WTC11 (cell line): ENCODE measurements at regions not wholly inside any gene's neighbourhood (a gene's known extent, or its start where the extent isn't known, plus 50 kb on each side); places are given as distances from the start of the nearest gene placed in this dataset.

ENCODE experiments used
- ATAC-seq: fragments of 200-7000 bp; cut with Tn5 transposase; 2 replicates; pipeline ENCODE4 v1.10.0; 2021; ENCODE audit warnings: mild to moderate bottlenecking, moderate library complexity
- CTCF ChIA-PET: fragments of 300-600 bp; sonication (Branson Sonifier 250); formaldehyde crosslinking; loops from one replicate; lab custom pipeline; 2021; ENCODE audit warnings: antibody characterized with exemption; lab: Charles Lee
- POLR2A ChIA-PET: fragments of 350-600 bp; sonication (Branson Sonifier 250); formaldehyde crosslinking; loops from one replicate; lab custom pipeline; 2021; ENCODE audit warnings: antibody characterized with exemption; lab: Charles Lee
- DNase-seq: peaks from one replicate; pipeline ENCODE4 v3.0.0; 2021; ENCODE audit warnings: low spot score
- H3K27ac Mint-ChIP-seq: 2 replicates; pipeline ENCODE4 v1.8.0; 2021; ENCODE audit warnings: mixed read lengths
- H3K27me3 Mint-ChIP-seq: 2 replicates; pipeline ENCODE4 v1.8.0; 2021; ENCODE audit warnings: low read depth, mild to moderate bottlenecking, moderate library complexity, mixed read lengths
- H3K36me3 Mint-ChIP-seq: 2 replicates; pipeline ENCODE4 v1.8.0; 2021; ENCODE audit warnings: mixed read lengths
- H3K4me1 Mint-ChIP-seq: 2 replicates; pipeline ENCODE4 v1.8.0; 2022; ENCODE audit warnings: mixed read lengths
- H3K4me3 Mint-ChIP-seq: 2 replicates; pipeline ENCODE4 v1.8.0; 2021; ENCODE audit warnings: mild to moderate bottlenecking, moderate library complexity, mixed read lengths
- H3K9me3 Mint-ChIP-seq: 2 replicates; pipeline ENCODE4 v1.8.0; 2021; ENCODE audit warnings: mixed read lengths
- ATF1 ChIP-seq: sonication (generic); formaldehyde crosslinking; IDR thresholded peaks from 2 replicates; pipeline ENCODE4 v1.8.1; 2023; ENCODE audit warnings: mild to moderate bottlenecking, moderate library complexity, missing genetic modification reagents
- ATF2 ChIP-seq: sonication (generic); formaldehyde crosslinking; IDR thresholded peaks from 2 replicates; pipeline ENCODE4 v1.8.1; 2022; ENCODE audit warnings: low read depth, missing genetic modification reagents, borderline replicate concordance
- CDX4 ChIP-seq: fragments of 250-450 bp; sonication (Bioruptor Pico); IDR thresholded peaks from 2 replicates; pipeline ENCODE4 v1.9.0; 2021; ENCODE audit warnings: moderate library complexity, mild to moderate bottlenecking, inconsistent platforms, borderline replicate concordance
- E2F1 ChIP-seq: sonication (generic); formaldehyde crosslinking; IDR thresholded peaks from 2 replicates; pipeline ENCODE4 v1.8.0; 2022; ENCODE audit warnings: mild to moderate bottlenecking, missing genetic modification reagents
- E2F5 ChIP-seq: sonication (generic); formaldehyde crosslinking; IDR thresholded peaks from 2 replicates; pipeline ENCODE4 v1.8.1; 2022; ENCODE audit warnings: mild to moderate bottlenecking, moderate library complexity, missing genetic modification reagents
- ELF4 ChIP-seq: sonication (generic); formaldehyde crosslinking; IDR thresholded peaks from 2 replicates; pipeline ENCODE4 v1.8.1; 2022; ENCODE audit warnings: low read depth, mild to moderate bottlenecking, moderate library complexity, missing genetic modification reagents
- FOXJ3 ChIP-seq: sonication (generic); formaldehyde crosslinking; IDR thresholded peaks from 2 replicates; pipeline ENCODE4 v1.9.0; 2021; ENCODE audit warnings: missing genetic modification reagents, mild to moderate bottlenecking, borderline replicate concordance
- FOXK1 ChIP-seq: sonication (generic); formaldehyde crosslinking; IDR thresholded peaks from 2 replicates; pipeline ENCODE4 v1.8.0; 2022; ENCODE audit warnings: mild to moderate bottlenecking, moderate library complexity, missing genetic modification reagents
- GTF2I ChIP-seq: fragments of 250-450 bp; sonication (Bioruptor Pico); conservative IDR thresholded peaks from 2 replicates; pipeline ENCODE4 v1.4.0; 2021; ENCODE audit warnings: mild to moderate bottlenecking
- OVOL2 ChIP-seq: fragments of 250-450 bp; sonication (Bioruptor Pico); IDR thresholded peaks from 2 replicates; pipeline ENCODE4 v1.9.0; 2021; ENCODE audit warnings: mild to moderate bottlenecking, borderline replicate concordance
- PREB ChIP-seq: sonication (generic); formaldehyde crosslinking; IDR thresholded peaks from 2 replicates; pipeline ENCODE4 v1.8.1; 2022; ENCODE audit warnings: mild to moderate bottlenecking, missing genetic modification reagents, moderate library complexity, borderline replicate concordance
- PRRX2 ChIP-seq: fragments of 250-450 bp; sonication (Bioruptor Pico); IDR thresholded peaks from 2 replicates; pipeline ENCODE4 v1.8.0; 2021; ENCODE audit warnings: mild to moderate bottlenecking
- SOX15 ChIP-seq: fragments of 250-450 bp; sonication (Bioruptor Pico); IDR thresholded peaks from 2 replicates; pipeline ENCODE4 v1.9.0; 2021; ENCODE audit warnings: mild to moderate bottlenecking
- ZNF232 ChIP-seq: sonication (generic); formaldehyde crosslinking; IDR thresholded peaks from 2 replicates; pipeline ENCODE4 v1.8.0; 2022; ENCODE audit warnings: mild to moderate bottlenecking, missing genetic modification reagents
- ZNF396 ChIP-seq: fragments of 250-450 bp; sonication (Bioruptor Pico); IDR thresholded peaks from 2 replicates; pipeline ENCODE4 v1.8.0; 2021; ENCODE audit warnings: mild to moderate bottlenecking, moderate library complexity, borderline replicate concordance
- ZNF671 ChIP-seq: fragments of 250-450 bp; sonication (Bioruptor Pico); IDR thresholded peaks from 2 replicates; pipeline ENCODE4 v1.8.0; 2021; ENCODE audit warnings: mild to moderate bottlenecking
- ZSCAN18 ChIP-seq: fragments of 250-450 bp; sonication (Bioruptor Pico); IDR thresholded peaks from 2 replicates; pipeline ENCODE4 v2.1.2; 2022; ENCODE audit warnings: mild to moderate bottlenecking, moderate library complexity

GRCh38 chr13:34408640-34409039 lies 533.4 kb upstream of the NBEA start:
- TF ChIP-seq SOX15 (CRISPR knock-in tag) (no peak), FOXJ3 (CRISPR knock-in tag) (no peak), PREB (CRISPR knock-in tag) (no peak), GTF2I (CRISPR knock-in tag) (no peak), CDX4 (CRISPR knock-in tag) (no peak), ZNF232 (CRISPR knock-in tag) (no peak), ATF1 (CRISPR knock-in tag) (no peak)
- CTCF ChIA-PET: no interaction called here
- Mint-ChIP-seq H3K27me3 (no peaks in the 10 kb centered on the region; the same call in 1 of the 2 replicates), H3K27ac (no peak overlapping the region), H3K4me1 (no peaks in the 10 kb centered on the region), H3K4me3 (no peak overlapping the region), H3K36me3 (no peaks in the 10 kb centered on the region), H3K9me3 (peaks cover 15% of the 10 kb centered on the region)
- ATAC-seq: no peak
- POLR2A ChIA-PET: no interaction called here
- no peak for DNase-seq

GRCh38 chr13:34409496-34410182 lies 532.4 kb upstream of the NBEA start:
- no peaks in the 10 kb centered on the region for H3K4me1 Mint-ChIP-seq
- ChIA-PET POLR2A (interaction anchor here (0.6 kb wide), 1 partner anchor 715 kb away, joined by 3 read pairs; no protein-coding TSS in a partner anchor), CTCF (interaction anchor here (1.0 kb wide), 1 partner anchor 12 kb away, joined by 3 read pairs; no protein-coding TSS in a partner anchor)

More at GRCh38 chr13:34409496-34410182, 532.4 kb upstream of the NBEA start:
- no peak for TF ChIP-seq E2F5 (CRISPR knock-in tag)
- no peak for TF ChIP-seq PRRX2
- no peak for TF ChIP-seq ZNF396 (CRISPR knock-in tag)
- no peak for TF ChIP-seq FOXK1 (CRISPR knock-in tag)
- TF ChIP-seq OVOL2 (CRISPR knock-in tag): no peak
- no peak for TF ChIP-seq ZNF671 (CRISPR knock-in tag)
- TF ChIP-seq ELF4 (CRISPR knock-in tag): no peak
- TF ChIP-seq ATF2 (CRISPR knock-in tag): no peak
- TF ChIP-seq ZSCAN18 (CRISPR knock-in tag): no peak
- no peak for TF ChIP-seq E2F1 (CRISPR knock-in tag)
- Mint-ChIP-seq H3K27ac (no peak overlapping the region), H3K4me3 (no peak overlapping the region), H3K36me3 (no peaks in the 10 kb centered on the region), H3K27me3 (no peaks in the 10 kb centered on the region; the same call in 1 of the 2 replicates), H3K9me3 (peaks cover 15% of the 10 kb centered on the region)
- ATAC-seq (no peak), DNase-seq (no peak)
